Mammary epithelial cell (primary cell): ENCODE measurements at regions not wholly inside any gene's neighbourhood (a gene's known extent, or its start where the extent isn't known, plus 50 kb on each side); places are given as distances from the start of the nearest gene placed in this dataset.

Experiments used
- CTCF ChIP-seq, 2 donors: IDR thresholded peaks in 1 of 2; conservative IDR thresholded peaks in 1 of 2; 2 replicates each; pipeline ENCODE4 v1.5.1; 2011 to 2012; ENCODE audit warnings: inconsistent platforms in 2 of 2, low read length in 2 of 2, mild to moderate bottlenecking in 2 of 2, control low read depth in 1 of 2, low read depth in 1 of 2; ENCODE audit not compliant: insufficient read depth in 1 of 2; ENCODE audit errors: extremely low read depth in 1 of 2
- EZH2 ChIP-seq: IDR thresholded peaks from 2 replicates; pipeline ENCODE4 v1.6.1; 2012; ENCODE audit warnings: low read length, inconsistent platforms, borderline replicate concordance

- TF ChIP-seq CTCF (conservative IDR thresholded peaks at IDR 0.05 in 1 of 2, IDR thresholded peaks at IDR 0.05 in 1 of 2; ENCODE audit: extremely low read depth in 1 of 2, insufficient read depth in 1 of 2, low read depth in 1 of 2, low read length in 2 of 2) (no peak), EZH2 (no peak)
Observed at GRCh38 chr6:21824431-21825177, 231.1 kb downstream of the SOX4 start.
